Tongue (tissue), 1 donor: ENCODE measurements at regions not wholly inside any gene's neighbourhood (a gene's known extent, or its start where the extent isn't known, plus 50 kb on each side); places are given as distances from the start of the nearest gene placed in this dataset.

ENCODE experiments used
- DNase-seq: peaks from one replicate; pipeline ENCODE4 v3.0.0-alpha.2; 2015

GRCh38 chr1:104853276-104853675, 1103.6 kb downstream of the AMY1C start:
- no peak for DNase-seq

DNA sequence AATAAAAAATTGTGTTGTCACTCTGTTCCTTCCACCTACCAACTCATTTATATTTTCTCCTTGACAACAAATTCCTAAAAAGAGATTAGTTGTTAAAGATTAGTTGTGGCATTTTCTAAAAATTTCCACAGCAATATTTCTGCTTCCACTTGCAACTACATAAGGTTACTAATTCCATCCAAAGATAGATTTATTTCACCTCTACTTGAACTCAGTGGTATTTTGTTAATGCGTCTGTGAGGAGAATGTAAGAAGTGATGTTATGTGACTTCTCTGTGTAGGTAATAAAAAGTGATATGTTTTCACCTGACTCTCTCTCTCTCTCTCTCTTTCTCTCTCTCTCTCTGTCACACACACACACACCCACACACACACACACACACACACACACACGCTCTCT, 1104.8 kb downstream of the AMY1C start:
- no peak for DNase-seq

DNA sequence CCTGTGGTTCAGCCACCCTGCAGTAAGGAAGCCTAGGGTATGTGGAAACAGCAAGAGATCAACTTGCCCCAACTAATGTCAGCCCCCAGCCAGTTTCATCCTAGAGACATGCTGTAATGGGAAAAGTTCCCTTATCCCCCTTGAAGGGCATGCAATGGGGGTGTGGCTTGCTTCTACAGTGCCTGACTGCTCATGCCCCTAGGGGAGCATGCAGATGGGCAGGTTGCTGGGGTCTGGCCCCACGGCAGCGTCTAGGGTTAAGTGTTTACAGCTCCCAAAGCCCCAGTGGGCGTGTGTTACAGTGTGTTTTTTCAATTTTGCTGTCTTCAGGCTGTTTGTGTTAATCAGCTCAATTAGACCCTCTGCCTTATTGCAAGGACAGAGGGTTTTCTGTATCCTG, 1105.9 kb downstream of the AMY1C start:
- DNase-seq = no peak

- DNase-seq = no peak
Measured at GRCh38 chr1:104856091-104856490, 1106.4 kb downstream of the AMY1C start.

GRCh38 chr1:104856518-104856917, 1106.8 kb downstream of the AMY1C start:
- no peak for DNase-seq

GRCh38 chr1:104868794-104869193, 1119.1 kb downstream of the AMY1C start:
- DNase-seq = no peak

GRCh38 chr1:104874044-104874443, 1124.3 kb downstream of the AMY1C start:
- DNase-seq = no peak

- no peak for DNase-seq
Measured at GRCh38 chr1:104878203-104878909, 1128.7 kb downstream of the AMY1C start.

- no peak for DNase-seq
Measured at GRCh38 chr1:104884939-104885338, 1135.2 kb downstream of the AMY1C start.

GRCh38 chr1:104905322-104905721, 1155.6 kb downstream of the AMY1C start:
- DNase-seq = no peak

DNA sequence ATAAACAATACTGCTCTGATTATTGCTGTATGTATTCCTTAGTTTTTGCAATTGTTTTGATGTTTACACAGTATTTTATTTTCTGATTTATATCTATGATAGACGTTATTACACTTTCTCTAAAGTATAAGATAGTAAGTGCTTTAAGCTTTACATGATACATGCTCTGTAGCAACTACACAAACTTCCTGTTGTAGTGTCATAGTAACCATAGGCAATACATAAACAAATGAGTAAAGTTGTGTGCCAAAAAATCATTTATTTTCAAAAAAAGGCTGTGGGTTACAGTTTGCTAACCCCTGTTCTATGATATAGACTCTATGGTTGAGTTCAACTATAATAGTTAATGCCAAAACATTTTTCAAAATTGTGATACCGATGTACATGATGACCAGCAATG, 1156.4 kb downstream of the AMY1C start:
- no peak for DNase-seq

DNA sequence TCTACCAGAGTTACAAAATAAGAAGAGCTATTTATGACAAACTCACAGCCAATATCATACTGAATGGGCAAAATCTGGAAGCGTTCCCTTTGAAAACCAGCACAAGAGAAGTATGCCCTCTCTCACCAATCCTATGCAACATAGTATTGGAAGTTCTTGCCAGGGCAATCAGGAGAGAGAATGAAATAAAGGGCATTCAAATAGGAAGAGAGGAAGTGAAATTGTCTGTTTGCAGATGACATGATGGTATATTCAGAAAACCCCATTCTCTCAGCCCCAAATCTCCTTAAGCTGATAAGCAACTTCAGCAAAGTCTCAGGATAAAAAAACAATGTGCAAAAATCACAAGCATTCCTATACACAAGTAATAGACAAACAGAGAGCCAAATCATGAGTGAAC, 1169.5 kb downstream of the AMY1C start:
- DNase-seq = no peak

GRCh38 chr1:104921525-104921924, 1171.8 kb downstream of the AMY1C start:
- DNase-seq = peak; percentile 51

DNA sequence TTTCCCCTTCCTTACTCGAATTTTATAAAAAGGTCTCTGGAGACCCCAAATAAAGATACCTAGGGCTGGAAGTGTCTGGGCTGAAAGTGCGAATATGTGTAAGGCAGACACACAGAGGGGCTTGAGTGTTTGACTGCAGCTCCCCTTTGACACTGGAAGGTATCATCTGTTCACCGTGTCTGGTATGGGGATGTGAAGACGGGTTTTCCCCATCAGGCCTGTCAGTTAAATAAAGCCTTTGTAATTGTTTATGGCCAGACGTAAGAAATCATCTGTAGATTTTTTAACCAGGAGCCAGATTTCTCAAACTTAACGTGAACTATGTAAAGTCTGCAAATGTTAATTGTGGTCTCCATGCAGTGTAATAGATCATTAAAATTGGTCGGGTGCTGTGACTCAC, 1173.4 kb downstream of the AMY1C start:
- no peak for DNase-seq

DNA sequence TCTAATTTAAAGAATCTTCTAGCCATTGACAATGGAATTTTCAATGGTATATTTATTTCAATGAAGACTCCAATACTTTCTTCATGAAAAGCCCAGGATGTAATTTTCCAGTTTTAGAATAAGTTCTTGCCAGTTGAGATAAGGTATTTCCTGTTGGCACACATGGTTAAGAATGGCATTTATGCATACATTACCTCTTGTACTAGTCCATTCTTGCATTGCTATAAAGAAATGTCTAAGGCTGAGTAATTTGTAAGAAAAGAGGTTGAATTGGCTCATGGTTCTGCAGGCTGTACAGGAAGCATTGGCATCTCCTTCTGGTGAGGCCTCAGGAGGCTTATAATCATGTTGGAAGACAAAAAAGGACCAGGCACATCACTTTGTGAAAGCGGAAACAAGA, 1179.6 kb downstream of the AMY1C start:
- DNase-seq = no peak

DNA sequence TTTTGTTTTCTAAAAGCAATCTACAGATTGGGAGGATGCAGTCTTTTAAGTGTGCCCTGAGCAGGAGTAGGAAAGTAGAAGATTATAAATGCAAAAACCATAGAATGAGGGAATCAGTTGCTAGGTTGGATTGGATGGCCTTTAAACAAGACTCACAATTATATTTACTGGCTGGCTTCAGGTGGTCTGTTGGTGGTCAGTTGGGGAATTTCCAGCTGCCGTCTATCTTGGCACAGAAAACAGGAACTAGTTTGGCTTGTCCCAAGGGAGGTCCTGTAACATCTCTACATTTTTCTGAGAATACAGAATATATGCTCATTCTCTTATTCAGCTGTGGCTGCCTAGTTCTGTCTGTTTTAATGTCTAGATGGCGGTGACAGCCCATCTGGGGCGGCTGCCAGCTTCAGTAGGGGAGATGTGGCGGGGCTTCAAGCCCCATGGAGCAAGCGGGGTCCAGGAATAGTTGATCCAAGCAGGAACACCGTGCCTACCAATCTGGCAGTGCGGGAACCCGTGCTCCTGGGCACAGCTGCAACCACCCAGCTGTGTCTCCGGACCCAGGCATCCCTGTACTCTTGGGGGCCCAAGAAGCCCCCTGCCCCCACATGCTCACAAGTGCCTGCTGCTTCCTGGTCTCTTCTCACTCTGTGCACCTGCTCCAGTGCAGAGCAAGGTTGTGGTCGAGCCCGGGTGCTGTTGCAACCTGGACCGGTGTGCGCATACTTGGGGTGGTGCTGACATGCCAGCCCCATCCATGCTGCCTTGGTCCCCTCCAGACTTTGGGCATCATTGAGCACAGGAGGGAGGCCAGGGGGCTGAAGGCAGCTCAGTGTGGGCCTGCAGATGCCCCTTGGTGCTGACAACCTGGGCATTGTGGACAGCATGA, 1182.6 kb downstream of the AMY1C start:
- no peak for DNase-seq

DNA sequence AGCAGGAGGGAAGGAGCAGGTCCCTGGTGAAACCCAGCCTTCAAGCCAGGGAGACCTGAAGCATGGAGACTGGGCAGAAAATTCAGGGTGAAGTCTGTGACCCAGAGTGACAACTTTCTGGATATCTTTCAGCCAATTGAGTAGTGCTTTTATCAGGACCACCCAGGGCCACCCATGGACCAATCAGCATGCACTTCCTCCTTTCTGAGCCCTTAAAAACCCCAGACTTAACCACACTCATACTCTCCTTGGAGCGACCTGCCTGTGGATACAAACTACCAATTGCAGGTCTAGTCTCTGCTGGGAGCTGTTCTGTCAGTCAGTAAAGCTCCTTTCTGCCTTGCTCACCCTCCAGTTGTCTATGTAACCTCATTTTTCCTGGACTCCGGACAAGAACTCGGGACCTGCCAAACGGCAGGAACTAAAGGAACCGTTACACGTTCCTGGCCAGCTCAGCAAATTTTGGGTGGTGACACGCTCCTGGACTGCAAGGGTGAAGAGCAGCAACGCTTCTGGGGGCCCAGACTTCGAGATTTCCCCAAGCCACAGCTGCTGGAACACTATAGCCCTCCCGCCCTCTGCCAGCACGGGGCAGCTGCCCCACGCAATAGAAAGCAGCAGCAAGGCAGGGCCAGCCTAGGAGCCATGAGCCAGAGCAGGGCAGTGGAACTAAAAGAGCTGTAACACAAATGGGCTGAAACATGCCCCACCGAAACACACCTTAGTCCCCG, 1183.4 kb downstream of the AMY1C start:
- peak; percentile 18 for DNase-seq

DNA sequence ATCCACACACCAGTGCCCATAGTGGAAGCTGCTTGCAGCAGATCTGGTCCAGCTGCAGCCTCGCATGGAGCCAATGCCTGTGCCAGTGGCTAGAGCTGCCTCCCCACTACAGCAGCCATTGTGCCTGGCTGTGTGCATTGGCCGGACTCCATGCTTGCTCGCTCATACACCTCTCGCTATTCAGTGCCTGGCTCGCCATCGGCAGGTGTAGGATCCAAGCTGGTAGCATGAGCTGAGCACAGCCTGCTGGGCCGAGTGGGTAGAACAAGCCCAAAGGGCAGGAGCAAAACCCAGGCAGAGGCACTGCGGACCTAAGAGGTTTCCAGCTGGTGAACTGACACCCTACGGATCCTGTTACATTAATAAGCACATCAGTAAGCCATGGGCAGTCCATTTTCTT, 1184.1 kb downstream of the AMY1C start:
- no peak for DNase-seq

DNA sequence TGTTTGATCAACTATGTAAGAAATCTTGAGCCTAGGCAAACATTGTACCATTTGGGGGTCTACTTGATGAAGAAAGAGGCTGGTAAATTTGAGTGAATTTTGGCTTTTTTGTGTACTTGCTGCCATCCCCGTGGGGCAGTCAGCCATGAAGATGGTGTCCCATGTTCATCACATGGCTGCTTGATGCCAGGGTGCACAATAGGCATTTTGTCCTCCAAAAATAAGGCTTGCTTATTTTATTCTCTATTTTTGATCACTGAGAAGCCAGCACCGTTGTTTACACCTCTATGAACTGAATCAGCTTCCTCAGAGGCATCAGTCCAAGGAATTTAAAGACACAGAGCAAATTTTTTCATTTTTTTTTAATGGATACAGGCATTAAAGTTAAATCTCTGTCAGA, 1195.7 kb downstream of the AMY1C start:
- DNase-seq = no peak

- DNase-seq = no peak
Measured at GRCh38 chr1:104946558-104947210, 1197.0 kb downstream of the AMY1C start.

DNA sequence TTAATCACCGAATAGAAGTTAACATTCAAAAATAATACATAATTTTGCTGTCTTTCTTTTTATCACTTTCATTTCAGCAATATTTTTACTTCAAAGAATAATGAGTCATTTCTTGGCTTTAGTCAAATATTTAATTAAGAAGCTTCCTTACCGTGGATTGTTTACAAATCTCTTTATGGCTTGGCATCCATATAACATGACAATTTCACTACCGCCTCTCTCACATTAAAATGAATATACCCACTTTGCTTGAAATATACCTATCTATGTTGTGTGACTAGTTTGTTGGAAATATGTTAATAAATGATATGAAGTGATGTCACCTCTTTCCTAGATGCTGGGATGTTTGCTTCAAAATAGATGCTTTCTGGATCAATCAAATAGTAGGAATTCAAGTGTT, 1203.9 kb downstream of the AMY1C start:
- DNase-seq = no peak

- DNase-seq = no peak
Measured at GRCh38 chr1:104973516-104973915, 1223.8 kb downstream of the AMY1C start.

GRCh38 chr1:104979651-104980050, 1230.0 kb downstream of the AMY1C start:
- no peak for DNase-seq
